ENCODE measurements at regions not wholly inside any gene's neighbourhood (a gene's known extent, or its start where the extent isn't known, plus 50 kb on each side); places are given as distances from the start of the nearest gene placed in this dataset.

DNA sequence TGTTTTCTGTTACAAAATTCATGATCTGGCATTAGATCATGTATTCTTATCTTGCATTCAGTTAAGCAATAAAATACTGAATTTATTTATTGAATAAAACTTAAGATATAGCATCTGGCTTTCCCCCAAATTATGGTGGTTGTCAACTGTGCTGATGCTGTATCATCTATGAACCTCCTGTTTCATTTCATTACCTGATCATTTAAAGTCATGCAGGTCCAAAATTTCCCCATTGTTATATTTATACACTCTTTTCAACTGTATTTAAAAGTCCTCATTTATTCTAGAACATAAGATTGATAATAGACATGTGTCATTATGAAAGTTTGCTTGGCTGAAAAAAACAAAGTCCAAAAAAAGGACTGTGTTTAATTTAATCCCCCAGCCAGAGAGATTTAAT lies 627.4 kb upstream of the ADGRB3 start:
- no peak overlapping the region for H3K4me3 ChIP-seq (ENCODE audit: low read depth, low read length)
- DNase-seq (ENCODE audit: low read depth): no peak
- TF ChIP-seq, protein P1, sequence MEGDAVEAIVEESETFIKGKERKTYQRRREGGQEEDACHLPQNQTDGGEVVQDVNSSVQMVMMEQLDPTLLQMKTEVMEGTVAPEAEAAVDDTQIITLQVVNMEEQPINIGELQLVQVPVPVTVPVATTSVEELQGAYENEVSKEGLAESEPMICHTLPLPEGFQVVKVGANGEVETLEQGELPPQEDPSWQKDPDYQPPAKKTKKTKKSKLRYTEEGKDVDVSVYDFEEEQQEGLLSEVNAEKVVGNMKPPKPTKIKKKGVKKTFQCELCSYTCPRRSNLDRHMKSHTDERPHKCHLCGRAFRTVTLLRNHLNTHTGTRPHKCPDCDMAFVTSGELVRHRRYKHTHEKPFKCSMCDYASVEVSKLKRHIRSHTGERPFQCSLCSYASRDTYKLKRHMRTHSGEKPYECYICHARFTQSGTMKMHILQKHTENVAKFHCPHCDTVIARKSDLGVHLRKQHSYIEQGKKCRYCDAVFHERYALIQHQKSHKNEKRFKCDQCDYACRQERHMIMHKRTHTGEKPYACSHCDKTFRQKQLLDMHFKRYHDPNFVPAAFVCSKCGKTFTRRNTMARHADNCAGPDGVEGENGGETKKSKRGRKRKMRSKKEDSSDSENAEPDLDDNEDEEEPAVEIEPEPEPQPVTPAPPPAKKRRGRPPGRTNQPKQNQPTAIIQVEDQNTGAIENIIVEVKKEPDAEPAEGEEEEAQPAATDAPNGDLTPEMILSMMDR (IDR thresholded peaks at IDR 0.05; ENCODE audit: control insufficient read depth, extremely low read depth, insufficient read depth): no peak

DNA sequence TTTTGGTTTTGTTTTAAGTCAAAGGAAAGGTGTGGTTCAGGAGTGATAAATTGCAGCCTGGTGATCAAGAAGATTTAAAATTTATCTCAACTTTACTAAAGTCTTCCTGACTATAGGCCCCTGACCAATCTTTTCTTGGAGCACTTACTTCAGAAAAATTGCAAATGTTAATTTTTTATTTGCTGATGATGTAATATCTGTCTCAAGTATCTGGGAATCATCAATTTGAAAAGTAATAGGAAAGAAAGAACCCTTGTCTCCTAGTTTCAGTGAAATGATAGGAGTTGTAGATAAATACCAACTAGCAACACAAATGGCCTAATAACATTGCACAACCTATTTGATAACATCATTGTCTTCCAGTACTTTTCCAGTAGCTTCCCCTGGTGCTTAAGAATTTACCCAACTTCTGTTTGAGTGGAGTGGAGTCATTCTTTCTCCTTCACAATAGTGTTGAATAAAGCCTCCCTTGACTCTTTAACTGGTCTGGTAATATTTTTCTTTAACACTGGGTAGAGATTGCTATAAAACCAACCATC lies 648.3 kb upstream of the ADGRB3 start:
- TF ChIP-seq, protein P1 (IDR thresholded peaks at IDR 0.05; ENCODE audit: control insufficient read depth, extremely low read depth, insufficient read depth): no peak
- DNase-seq (ENCODE audit: low read depth): no peak
- no peak overlapping the region for H3K4me3 ChIP-seq (ENCODE audit: low read depth, low read length)

DNA sequence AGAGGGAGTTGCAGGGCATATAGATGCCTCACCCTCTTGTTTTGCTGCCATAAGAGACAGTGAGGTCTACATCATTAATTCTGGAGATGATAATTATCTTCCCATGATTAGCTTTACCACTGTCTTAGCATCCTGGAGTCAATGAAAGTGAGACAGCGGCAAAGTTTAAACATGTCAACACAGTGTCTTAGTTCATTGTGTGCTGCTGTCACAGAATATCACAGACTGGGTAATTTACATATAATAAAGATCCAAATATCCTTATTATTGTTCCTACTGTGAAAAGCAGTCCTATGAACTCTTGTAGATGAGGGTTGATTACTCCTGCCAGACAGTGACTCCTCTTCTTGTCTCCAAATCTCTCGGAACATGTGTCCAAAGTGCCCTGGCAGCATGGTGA lies 658.6 kb upstream of the ADGRB3 start:
- TF ChIP-seq, protein P1 (IDR thresholded peaks at IDR 0.05; ENCODE audit: control insufficient read depth, extremely low read depth, insufficient read depth): no peak
- no peak overlapping the region for H3K4me3 ChIP-seq (ENCODE audit: low read depth, low read length)
- no peak for DNase-seq (ENCODE audit: low read depth)

DNA sequence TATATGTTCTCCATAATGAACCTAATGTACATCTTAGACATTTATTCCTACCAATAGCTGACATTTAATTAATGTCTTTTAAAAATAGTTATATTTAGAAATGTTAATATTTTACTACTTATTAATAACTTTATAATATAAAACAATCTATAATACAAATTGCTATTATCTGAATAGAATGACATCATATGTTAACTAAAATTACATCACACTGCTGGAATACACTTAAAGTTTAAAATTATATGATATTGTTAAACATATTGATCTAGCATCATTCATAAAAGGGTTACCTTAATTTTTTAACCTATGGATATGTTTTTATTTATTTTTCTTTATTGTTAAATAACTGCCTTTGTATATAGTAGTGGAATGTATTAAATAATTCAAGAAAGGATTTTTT lies 660.2 kb upstream of the ADGRB3 start:
- TF ChIP-seq, protein P1 (IDR thresholded peaks at IDR 0.05; ENCODE audit: control insufficient read depth, extremely low read depth, insufficient read depth): no peak
- no peak for DNase-seq (ENCODE audit: low read depth)
- H3K4me3 ChIP-seq (ENCODE audit: low read depth, low read length): no peak overlapping the region

DNA sequence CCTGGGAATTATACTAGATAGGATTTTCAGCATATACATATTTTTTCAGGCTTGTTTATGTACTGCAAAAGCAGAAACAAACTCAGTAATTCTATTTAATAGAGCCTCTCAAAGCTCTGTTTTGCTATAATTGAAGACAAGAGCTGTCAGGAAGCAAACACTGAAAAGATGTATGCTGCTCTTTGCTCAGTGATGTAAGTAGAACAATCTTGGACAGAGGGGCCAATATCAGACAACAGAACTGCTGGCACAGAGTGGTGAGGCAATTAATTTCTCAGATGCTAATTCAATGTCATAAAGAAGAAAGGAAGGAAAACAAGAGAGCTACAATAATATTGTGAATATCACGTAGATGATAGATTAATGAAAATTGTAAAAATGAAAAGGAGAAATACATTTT lies 663.3 kb upstream of the ADGRB3 start:
- TF ChIP-seq, protein P1 (IDR thresholded peaks at IDR 0.05; ENCODE audit: control insufficient read depth, extremely low read depth, insufficient read depth): no peak
- no peak for DNase-seq (ENCODE audit: low read depth)
- H3K4me3 ChIP-seq (ENCODE audit: low read depth, low read length): no peak overlapping the region

DNA sequence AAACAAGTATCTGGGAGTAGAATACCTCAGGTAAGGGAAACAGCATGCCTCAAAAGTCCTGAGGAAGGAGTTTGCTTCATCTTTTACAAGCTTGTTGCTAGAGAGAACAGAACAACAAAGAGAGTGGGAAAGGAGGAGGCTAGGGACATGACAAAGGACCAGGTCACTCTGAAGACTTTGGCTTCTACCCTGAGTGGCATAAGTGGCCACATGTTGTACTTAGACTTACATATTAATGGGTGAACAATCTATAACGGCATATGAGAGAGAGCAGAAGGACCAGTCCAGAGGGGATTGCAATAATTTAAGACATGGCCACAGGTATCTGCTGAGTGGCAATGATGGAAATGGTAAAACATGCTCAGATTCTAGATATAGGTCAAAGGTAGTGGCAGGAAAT lies 668.3 kb upstream of the ADGRB3 start:
- no peak overlapping the region for H3K4me3 ChIP-seq (ENCODE audit: low read depth, low read length)
- TF ChIP-seq, protein P1 (IDR thresholded peaks at IDR 0.05; ENCODE audit: control insufficient read depth, extremely low read depth, insufficient read depth): no peak
- DNase-seq (ENCODE audit: low read depth): no peak

DNA sequence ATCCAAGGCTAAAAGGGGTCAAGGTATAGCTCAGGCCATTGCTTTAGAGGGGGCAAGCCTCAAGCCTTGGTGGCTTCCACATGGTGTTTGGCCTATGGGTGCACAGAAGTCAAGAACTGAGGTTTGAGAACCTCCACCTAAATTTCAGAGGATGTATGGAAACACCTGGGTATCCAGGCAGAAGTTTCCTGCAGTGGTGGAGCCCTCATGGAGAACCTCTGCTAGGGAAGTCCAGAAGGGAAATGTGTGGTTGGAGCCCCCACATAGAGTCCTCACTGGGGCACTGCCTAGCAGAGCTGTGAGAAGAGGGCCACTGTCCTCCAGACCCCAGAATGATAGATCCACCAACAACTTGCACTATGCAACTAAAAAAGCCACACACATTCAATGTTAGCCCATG lies 678.7 kb upstream of the ADGRB3 start:
- TF ChIP-seq, protein P1 (IDR thresholded peaks at IDR 0.05; ENCODE audit: control insufficient read depth, extremely low read depth, insufficient read depth): no peak
- DNase-seq (ENCODE audit: low read depth): no peak
- no peak overlapping the region for H3K4me3 ChIP-seq (ENCODE audit: low read depth, low read length)

All from LNCaP clone FGC (cell line).